ENCODE measurements at regions not wholly inside any gene's neighbourhood (a gene's known extent, or its start where the extent isn't known, plus 50 kb on each side); places are given as distances from the start of the nearest gene placed in this dataset.
"Not testable (repeated sequence)": the region's sequence is repeated elsewhere in the genome, so short reads cannot be mapped to it uniquely, and the experiment has no call there.

- H3K4me3 ChIP-seq (ENCODE audit: low read length) = no peak overlapping the region
- H3K79me2 ChIP-seq (replicated peaks; ENCODE audit: insufficient read depth, low read length) = no peaks in the 10 kb centered on the region
- no peaks in the 10 kb centered on the region for H3K36me3 ChIP-seq (ENCODE audit: insufficient read depth, low read length)
Observed at GRCh38 chr6:14292119-14292518, 174.5 kb downstream of the CD83 start.

GRCh38 chr6:14294270-14294951 lies 176.8 kb downstream of the CD83 start:
- no peaks in the 10 kb centered on the region for H3K9me2 ChIP-seq (ENCODE audit: insufficient read depth, low read length)
- H3K79me2 ChIP-seq (replicated peaks; ENCODE audit: insufficient read depth, low read length) = no peaks in the 10 kb centered on the region
- no peak overlapping the region for H3K4me3 ChIP-seq (ENCODE audit: low read length)
- H4K20me1 ChIP-seq (ENCODE audit: insufficient read depth) = no peaks in the 10 kb centered on the region
- no peaks in the 10 kb centered on the region for H3K36me3 ChIP-seq (ENCODE audit: insufficient read depth, low read length)
- no peaks in the 10 kb centered on the region for H3K9me3 ChIP-seq (ENCODE audit: low read length)
- H3K9ac ChIP-seq (ENCODE audit: low read length) = no peak overlapping the region
- no peaks in the 10 kb centered on the region for H3F3A ChIP-seq (ENCODE audit: insufficient read depth, low read length, poor library complexity, severe bottlenecking)
- H3K27me3 ChIP-seq (ENCODE audit: insufficient read depth, low read depth, low read length) = no peaks in the 10 kb centered on the region
- H2AFZ ChIP-seq (ENCODE audit: low read depth, low read length) = no peak overlapping the region
- no peak overlapping the region for H3K4me2 ChIP-seq (ENCODE audit: low read length)
- TF ChIP-seq POLR2AphosphoS5 (IDR thresholded peaks at IDR 0.05) = no peak
- TF ChIP-seq REST (IDR thresholded peaks at IDR 0.05; ENCODE audit: borderline replicate concordance) = no peak
- TF ChIP-seq EZH2 (IDR thresholded peaks at IDR 0.05; ENCODE audit: borderline replicate concordance, insufficient read depth, low read length, poor library complexity, severe bottlenecking) = no peak
- no peak overlapping the region for H3K27ac ChIP-seq (ENCODE audit: low read length)

More at GRCh38 chr6:14292119-14292518, 174.5 kb downstream of the CD83 start:
- Histone ChIP-seq H3K9me2 (ENCODE audit: insufficient read depth, low read length) (no peaks in the 10 kb centered on the region), H3K4me2 (ENCODE audit: low read length) (no peak overlapping the region), H4K20me1 (ENCODE audit: insufficient read depth) (no peaks in the 10 kb centered on the region), H3F3A (ENCODE audit: insufficient read depth, low read length, poor library complexity, severe bottlenecking) (no peaks in the 10 kb centered on the region), H3K9ac (ENCODE audit: low read length) (no peak overlapping the region), H3K27ac (ENCODE audit: low read length) (no peak overlapping the region), H2AFZ (ENCODE audit: low read depth, low read length) (no peak overlapping the region), H3K9me3 (ENCODE audit: low read length) (no peaks in the 10 kb centered on the region), H3K27me3 (ENCODE audit: insufficient read depth, low read depth, low read length) (no peaks in the 10 kb centered on the region)
- TF ChIP-seq CTCF (IDR thresholded peaks at IDR 0.05; ENCODE audit: poor library complexity, severe bottlenecking) = no peak
- no peak for TF ChIP-seq RAD21 (conservative IDR thresholded peaks at IDR 0.05)
- TF ChIP-seq POLR2AphosphoS5 (IDR thresholded peaks at IDR 0.05) = no peak
- TF ChIP-seq EP300 (conservative IDR thresholded peaks at IDR 0.05; ENCODE audit: poor library complexity, severe bottlenecking) = no peak
- TF ChIP-seq SMC3 (conservative IDR thresholded peaks at IDR 0.05; ENCODE audit: poor library complexity) = no peak
- no peak for TF ChIP-seq REST (IDR thresholded peaks at IDR 0.05; ENCODE audit: borderline replicate concordance)
- no peak for TF ChIP-seq MXI1 (conservative IDR thresholded peaks at IDR 0.05; ENCODE audit: poor library complexity, severe bottlenecking)

GRCh38 chr6:14296698-14297097 lies 179.1 kb downstream of the CD83 start:
- H3K27me3 ChIP-seq (ENCODE audit: insufficient read depth, low read depth, low read length); H3K9me3 ChIP-seq (ENCODE audit: low read length); H3F3A ChIP-seq (ENCODE audit: insufficient read depth, low read length, poor library complexity, severe bottlenecking); H3K9me2 ChIP-seq (ENCODE audit: insufficient read depth, low read length); H2AFZ ChIP-seq (ENCODE audit: low read depth, low read length); H3K4me3 ChIP-seq (ENCODE audit: low read length); H3K36me3 ChIP-seq (ENCODE audit: insufficient read depth, low read length); H3K27ac ChIP-seq (ENCODE audit: low read length); H3K79me2 ChIP-seq (replicated peaks; ENCODE audit: insufficient read depth, low read length); H3K4me2 ChIP-seq (ENCODE audit: low read length); H4K20me1 ChIP-seq (ENCODE audit: insufficient read depth); H3K9ac ChIP-seq (ENCODE audit: low read length): not testable (repeated sequence)

GRCh38 chr6:14297118-14297517 lies 179.5 kb downstream of the CD83 start:
- H3K27me3 ChIP-seq (ENCODE audit: insufficient read depth, low read depth, low read length); H3K4me3 ChIP-seq (ENCODE audit: low read length); H3K36me3 ChIP-seq (ENCODE audit: insufficient read depth, low read length); H3K9me2 ChIP-seq (ENCODE audit: insufficient read depth, low read length); H3K4me2 ChIP-seq (ENCODE audit: low read length); H3K79me2 ChIP-seq (replicated peaks; ENCODE audit: insufficient read depth, low read length); H3K9me3 ChIP-seq (ENCODE audit: low read length); H3K27ac ChIP-seq (ENCODE audit: low read length); H2AFZ ChIP-seq (ENCODE audit: low read depth, low read length); H4K20me1 ChIP-seq (ENCODE audit: insufficient read depth); H3K9ac ChIP-seq (ENCODE audit: low read length); H3F3A ChIP-seq (ENCODE audit: insufficient read depth, low read length, poor library complexity, severe bottlenecking): not testable (repeated sequence)
